ENCODE measurements at regions not wholly inside any gene's neighbourhood (a gene's known extent, or its start where the extent isn't known, plus 50 kb on each side); places are given as distances from the start of the nearest gene placed in this dataset.

- no peak for TF ChIP-seq CTCF (IDR thresholded peaks at IDR 0.05)
- DNase-seq: no peak
- Mint-ChIP-seq H3K27me3 (ENCODE audit: insufficient read depth) (peaks cover 37% of the 10 kb centered on the region), H3K9me3 (no peaks in the 10 kb centered on the region), H3K27ac (no peak overlapping the region), H3K36me3 (ENCODE audit: low read depth) (no peaks in the 10 kb centered on the region), H3K4me3 (no peak overlapping the region), H3K4me1 (ENCODE audit: low read depth) (no peaks in the 10 kb centered on the region)
Observed at GRCh38 chr22:19615001-19615461, 90.8 kb upstream of the CLDN5 start.

GRCh38 chr22:19615867-19616581, 91.8 kb upstream of the CLDN5 start:
- Mint-ChIP-seq H3K4me3 (no peak overlapping the region), H3K27ac (no peak overlapping the region), H3K9me3 (no peaks in the 10 kb centered on the region), H3K27me3 (ENCODE audit: insufficient read depth) (peaks cover 43% of the 10 kb centered on the region), H3K4me1 (ENCODE audit: low read depth) (no peaks in the 10 kb centered on the region), H3K36me3 (ENCODE audit: low read depth) (no peaks in the 10 kb centered on the region)
- no peak for DNase-seq
- no peak for TF ChIP-seq CTCF (IDR thresholded peaks at IDR 0.05)

GRCh38 chr22:19619144-19620009, 94.9 kb upstream of the SEPTIN5 start:
- Mint-ChIP-seq H3K4me3 (no peak overlapping the region), H3K9me3 (no peaks in the 10 kb centered on the region), H3K4me1 (ENCODE audit: low read depth) (no peaks in the 10 kb centered on the region; the same call in 1 of the 2 replicates), H3K27me3 (ENCODE audit: insufficient read depth) (peaks cover 47% of the 10 kb centered on the region), H3K36me3 (ENCODE audit: low read depth) (no peaks in the 10 kb centered on the region), H3K27ac (no peak overlapping the region)
- no peak for DNase-seq
- no peak for TF ChIP-seq CTCF (IDR thresholded peaks at IDR 0.05)

- Mint-ChIP-seq H3K4me1 (ENCODE audit: low read depth) (no peaks in the 10 kb centered on the region; the same call in 1 of the 2 replicates), H3K36me3 (ENCODE audit: low read depth) (no peaks in the 10 kb centered on the region), H3K4me3 (no peak overlapping the region), H3K27ac (no peak overlapping the region), H3K9me3 (no peaks in the 10 kb centered on the region), H3K27me3 (ENCODE audit: insufficient read depth) (peaks cover 44% of the 10 kb centered on the region)
- DNase-seq: no peak
- TF ChIP-seq CTCF (IDR thresholded peaks at IDR 0.05): no peak
Observed at GRCh38 chr22:19620742-19621371, 93.4 kb upstream of the SEPTIN5 start.

- Mint-ChIP-seq H3K27me3 (ENCODE audit: insufficient read depth) (peaks cover 50% of the 10 kb centered on the region), H3K4me3 (no peak overlapping the region), H3K27ac (no peak overlapping the region), H3K4me1 (ENCODE audit: low read depth) (no peaks in the 10 kb centered on the region; the same call in 1 of the 2 replicates), H3K9me3 (no peaks in the 10 kb centered on the region), H3K36me3 (ENCODE audit: low read depth) (no peaks in the 10 kb centered on the region)
- TF ChIP-seq CTCF (IDR thresholded peaks at IDR 0.05): no peak
- DNase-seq: no peak
Observed at GRCh38 chr22:19621373-19622060, 92.8 kb upstream of the SEPTIN5 start.
